Panc1 (cell line): ENCODE measurements at regions not wholly inside any gene's neighbourhood (a gene's known extent, or its start where the extent isn't known, plus 50 kb on each side); places are given as distances from the start of the nearest gene placed in this dataset.
A peak's percentile ranks its signal among the peaks of the same experiment; 100 is the strongest.

ENCODE experiments used
- ATAC-seq: fragments of 200-7000 bp; cut with Tn5 transposase; 2 replicates; pipeline ENCODE4 v1.9.1; 2020; ENCODE audit warnings: mild to moderate bottlenecking, moderate library complexity
- BruUV-seq: library from RNA; stranded (reverse); fragments of 400-500 nt; replicated peaks from 2 replicates; lab custom pipeline; 2021; lab: Mats Ljungman, UMichigan
- CTCF ChIA-PET: fragments of 300-600 bp; sonication (Branson Sonifier 250); formaldehyde crosslinking; loops from one replicate; lab custom pipeline; 2022; ENCODE audit warnings: antibody characterized with exemption; lab: Charles Lee
- POLR2A ChIA-PET: fragments of 300-600 bp; sonication (Branson Sonifier 250); formaldehyde crosslinking; loops from one replicate; lab custom pipeline; 2022; ENCODE audit warnings: antibody characterized with exemption; lab: Charles Lee
- DNase-seq: peaks from one replicate; pipeline ENCODE4 v3.0.0-alpha.2; 2010; ENCODE audit warnings: low read depth, low spot score
- H3K27ac ChIP-seq: 2 replicates; pipeline ENCODE4 v1.5.1; 2011; ENCODE audit warnings: mild to moderate bottlenecking, low read length, inconsistent platforms
- H3K27me3 ChIP-seq: fragments of 200-500 bp; sonication (Bioruptor generic); 2 replicates; pipeline ENCODE4 v1.6.0; 2014; ENCODE audit warnings: low read length, inconsistent platforms; ENCODE audit not compliant: control insufficient read depth, insufficient read depth
- H3K36me3 ChIP-seq: fragments of 200-500 bp; sonication (Bioruptor generic); 2 replicates; pipeline ENCODE4 v1.5.1; 2014; ENCODE audit warnings: inconsistent platforms, mild to moderate bottlenecking, low read length, moderate library complexity; ENCODE audit not compliant: control insufficient read depth, insufficient read depth
- H3K4me1 ChIP-seq: 2 replicates; pipeline ENCODE4 v1.5.1; 2011; ENCODE audit warnings: inconsistent platforms, mild to moderate bottlenecking, low read length, moderate library complexity; ENCODE audit not compliant: control insufficient read depth, insufficient read depth
- H3K4me3 ChIP-seq, 2 experiments: 2 replicates each; pipeline ENCODE4 v1.5.1; 2011 to 2012; ENCODE audit warnings: low read depth in 2 of 2, low read length in 2 of 2, mild to moderate bottlenecking in 2 of 2, inconsistent platforms in 1 of 2, moderate library complexity in 1 of 2
- H3K9me3 ChIP-seq: fragments of 200-500 bp; sonication (Bioruptor generic); 2 replicates; pipeline ENCODE4 v1.5.1; 2014; ENCODE audit warnings: low read depth, mild to moderate bottlenecking, inconsistent platforms, low read length, moderate library complexity; ENCODE audit not compliant: control insufficient read depth, insufficient read depth
- POLR2AphosphoS5 ChIP-seq: IDR thresholded peaks from 2 replicates; pipeline ENCODE4 v1.6.1; 2012; ENCODE audit warnings: mild to moderate bottlenecking, low read depth, low read length, moderate library complexity
- SIN3A ChIP-seq: IDR thresholded peaks from 2 replicates; pipeline ENCODE4 v1.6.1; 2012; ENCODE audit warnings: low read depth, mild to moderate bottlenecking, low read length, moderate library complexity, borderline replicate concordance; ENCODE audit not compliant: insufficient read depth
- TCF7L2 ChIP-seq: IDR thresholded peaks from 2 replicates; pipeline ENCODE4 v1.6.1; 2011; ENCODE audit warnings: mild to moderate bottlenecking, low read depth, low read length, inconsistent platforms
- in situ Hi-C: cut with HindIII; loops from 2 replicates; pipeline ENCODE4 v1.10.0; 2016; ENCODE audit warnings: low sequenced_read_pairs, low pct_unique_long_range_greater_than_20kb
- intact Hi-C: fragments of 100-400 bp; cut with micrococcal nuclease; formaldehyde crosslinking; loops from one replicate; pipeline ENCODE4 v1.10.0; 2022; ENCODE audit not compliant: unreplicated experiment
- TF ChIP-seq, protein P1 (sequence below), 2 experiments: IDR thresholded peaks; 2 replicates each; pipeline ENCODE4 v1.6.1; 2011 to 2012; ENCODE audit warnings: low read depth in 2 of 2, control low read depth in 1 of 2, low read length in 1 of 2, mild to moderate bottlenecking in 1 of 2, moderate library complexity in 1 of 2; ENCODE audit not compliant: insufficient read depth in 1 of 2
- TF ChIP-seq, protein P2 (sequence below): fragments of 450-650 bp; IDR thresholded peaks from 2 replicates; pipeline ENCODE4 v1.5.1; 2017; ENCODE audit warnings: mild to moderate bottlenecking

DNA sequence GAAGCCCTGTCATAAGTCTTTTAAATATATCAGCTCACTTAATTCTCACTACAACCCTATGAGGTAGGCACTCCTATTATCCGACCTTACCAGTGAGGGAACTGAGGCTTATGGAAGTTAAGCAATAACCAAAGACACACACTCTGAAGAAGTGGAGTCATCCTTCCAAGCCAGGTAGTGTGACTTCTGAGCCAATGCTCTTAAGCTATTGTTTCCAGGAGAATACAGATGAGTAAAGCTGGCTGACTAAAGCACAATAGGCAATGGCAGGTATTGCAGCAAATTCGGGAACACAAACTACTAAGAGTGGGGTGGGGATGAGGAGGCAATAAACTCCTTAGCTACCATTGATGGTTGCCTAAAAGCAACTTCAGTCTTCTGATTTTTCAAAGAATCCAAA is 81.8 kb upstream of the KIT start:
- Histone ChIP-seq H3K27me3 (no peaks in the 10 kb centered on the region), H3K4me3 (no peak overlapping the region), H3K36me3 (no peaks in the 10 kb centered on the region), H3K9me3 (no peaks in the 10 kb centered on the region), H3K4me1 (no peaks in the 10 kb centered on the region), H3K27ac (no peak overlapping the region)
- TF ChIP-seq, protein P1, sequence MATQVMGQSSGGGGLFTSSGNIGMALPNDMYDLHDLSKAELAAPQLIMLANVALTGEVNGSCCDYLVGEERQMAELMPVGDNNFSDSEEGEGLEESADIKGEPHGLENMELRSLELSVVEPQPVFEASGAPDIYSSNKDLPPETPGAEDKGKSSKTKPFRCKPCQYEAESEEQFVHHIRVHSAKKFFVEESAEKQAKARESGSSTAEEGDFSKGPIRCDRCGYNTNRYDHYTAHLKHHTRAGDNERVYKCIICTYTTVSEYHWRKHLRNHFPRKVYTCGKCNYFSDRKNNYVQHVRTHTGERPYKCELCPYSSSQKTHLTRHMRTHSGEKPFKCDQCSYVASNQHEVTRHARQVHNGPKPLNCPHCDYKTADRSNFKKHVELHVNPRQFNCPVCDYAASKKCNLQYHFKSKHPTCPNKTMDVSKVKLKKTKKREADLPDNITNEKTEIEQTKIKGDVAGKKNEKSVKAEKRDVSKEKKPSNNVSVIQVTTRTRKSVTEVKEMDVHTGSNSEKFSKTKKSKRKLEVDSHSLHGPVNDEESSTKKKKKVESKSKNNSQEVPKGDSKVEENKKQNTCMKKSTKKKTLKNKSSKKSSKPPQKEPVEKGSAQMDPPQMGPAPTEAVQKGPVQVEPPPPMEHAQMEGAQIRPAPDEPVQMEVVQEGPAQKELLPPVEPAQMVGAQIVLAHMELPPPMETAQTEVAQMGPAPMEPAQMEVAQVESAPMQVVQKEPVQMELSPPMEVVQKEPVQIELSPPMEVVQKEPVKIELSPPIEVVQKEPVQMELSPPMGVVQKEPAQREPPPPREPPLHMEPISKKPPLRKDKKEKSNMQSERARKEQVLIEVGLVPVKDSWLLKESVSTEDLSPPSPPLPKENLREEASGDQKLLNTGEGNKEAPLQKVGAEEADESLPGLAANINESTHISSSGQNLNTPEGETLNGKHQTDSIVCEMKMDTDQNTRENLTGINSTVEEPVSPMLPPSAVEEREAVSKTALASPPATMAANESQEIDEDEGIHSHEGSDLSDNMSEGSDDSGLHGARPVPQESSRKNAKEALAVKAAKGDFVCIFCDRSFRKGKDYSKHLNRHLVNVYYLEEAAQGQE (IDR thresholded peaks at IDR 0.05; ENCODE audit: insufficient read depth in 1 of 2, low read depth in 2 of 2, low read length in 1 of 2): no peak
- TF ChIP-seq TCF7L2 (no peak), SIN3A (no peak), POLR2AphosphoS5 (no peak)
- TF ChIP-seq, protein P2, sequence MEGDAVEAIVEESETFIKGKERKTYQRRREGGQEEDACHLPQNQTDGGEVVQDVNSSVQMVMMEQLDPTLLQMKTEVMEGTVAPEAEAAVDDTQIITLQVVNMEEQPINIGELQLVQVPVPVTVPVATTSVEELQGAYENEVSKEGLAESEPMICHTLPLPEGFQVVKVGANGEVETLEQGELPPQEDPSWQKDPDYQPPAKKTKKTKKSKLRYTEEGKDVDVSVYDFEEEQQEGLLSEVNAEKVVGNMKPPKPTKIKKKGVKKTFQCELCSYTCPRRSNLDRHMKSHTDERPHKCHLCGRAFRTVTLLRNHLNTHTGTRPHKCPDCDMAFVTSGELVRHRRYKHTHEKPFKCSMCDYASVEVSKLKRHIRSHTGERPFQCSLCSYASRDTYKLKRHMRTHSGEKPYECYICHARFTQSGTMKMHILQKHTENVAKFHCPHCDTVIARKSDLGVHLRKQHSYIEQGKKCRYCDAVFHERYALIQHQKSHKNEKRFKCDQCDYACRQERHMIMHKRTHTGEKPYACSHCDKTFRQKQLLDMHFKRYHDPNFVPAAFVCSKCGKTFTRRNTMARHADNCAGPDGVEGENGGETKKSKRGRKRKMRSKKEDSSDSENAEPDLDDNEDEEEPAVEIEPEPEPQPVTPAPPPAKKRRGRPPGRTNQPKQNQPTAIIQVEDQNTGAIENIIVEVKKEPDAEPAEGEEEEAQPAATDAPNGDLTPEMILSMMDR: no peak
- DNase-seq (no peak), ATAC-seq (no peak)
- no TSS peak for BruUV-seq
- in situ Hi-C loops: no loop called here
- ChIA-PET CTCF (no interaction called here), POLR2A (no interaction called here)
- intact Hi-C loops: no loop called here

DNA sequence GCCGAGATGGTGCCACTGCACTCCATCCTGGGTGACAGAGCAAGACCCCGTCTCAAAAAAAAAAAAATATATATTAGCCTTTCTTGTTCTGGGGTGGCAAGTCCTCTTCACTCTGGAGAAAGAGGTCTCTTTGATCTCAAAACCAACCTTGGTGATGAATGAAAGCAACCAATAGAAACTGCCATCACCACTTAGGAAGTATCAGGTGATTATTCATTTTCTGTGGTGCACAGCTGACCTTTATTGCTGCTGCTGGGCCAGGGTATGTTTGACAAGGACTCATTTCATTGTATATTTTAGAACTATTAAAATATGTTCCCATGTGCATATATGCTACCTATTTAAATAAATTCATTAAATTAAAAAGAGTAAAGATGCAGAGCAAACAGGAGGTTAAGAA is 76.0 kb upstream of the KIT start:
- no peak overlapping the region for H3K4me3 ChIP-seq
- H3K27ac ChIP-seq: no peak overlapping the region
- BruUV-seq: no TSS peak
- DNase-seq (no peak), ATAC-seq (no peak)
- H3K9me3 ChIP-seq: no peaks in the 10 kb centered on the region
- in situ Hi-C loops: no loop called here
- no peaks in the 10 kb centered on the region for H3K27me3 ChIP-seq
- ChIA-PET POLR2A (no interaction called here), CTCF (no interaction called here)
- H3K4me1 ChIP-seq: no peaks in the 10 kb centered on the region; the same call in none of the 2 replicates
- intact Hi-C loops: no loop called here
- H3K36me3 ChIP-seq: no peaks in the 10 kb centered on the region
- TF ChIP-seq TCF7L2: no peak

DNA sequence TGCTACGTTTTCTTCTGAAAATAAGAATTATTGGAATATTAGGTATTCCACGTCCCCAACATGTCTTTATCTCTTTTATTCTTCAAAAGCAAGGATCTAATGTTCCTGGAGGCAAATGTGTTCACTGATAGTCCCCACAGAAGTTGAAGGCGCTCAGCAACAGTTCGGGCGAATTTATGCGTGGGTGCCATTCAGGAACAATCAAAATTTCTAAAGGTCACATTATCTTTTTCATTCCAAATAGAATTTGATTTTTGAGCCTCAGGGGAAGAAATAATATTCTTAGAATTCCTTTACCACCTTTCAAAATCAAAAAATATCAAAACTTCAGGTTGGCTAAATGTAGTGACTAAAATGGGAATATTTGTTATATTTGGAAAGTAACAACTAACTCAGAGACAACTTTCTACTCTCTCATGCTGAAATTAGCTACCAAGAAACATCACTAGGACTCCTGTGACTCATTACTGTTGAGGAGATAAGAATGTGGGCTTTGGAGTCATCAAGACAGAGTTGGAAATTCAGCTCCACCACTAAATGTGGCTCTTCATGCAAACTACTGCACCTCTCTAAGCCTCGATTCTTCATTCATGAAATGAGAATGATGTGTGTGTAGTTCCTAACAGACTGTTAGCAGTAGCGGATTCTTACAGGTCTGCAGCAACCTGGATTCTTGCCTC is 72.3 kb upstream of the KIT start:
- H3K4me3 ChIP-seq: no peak overlapping the region
- in situ Hi-C loops (no loop called here), intact Hi-C loops (no loop called here)
- no peaks in the 10 kb centered on the region for H3K27me3 ChIP-seq
- H3K36me3 ChIP-seq: no peaks in the 10 kb centered on the region
- no TSS peak for BruUV-seq
- TF ChIP-seq, protein P2: no peak
- no peak for TF ChIP-seq POLR2AphosphoS5
- no peak for TF ChIP-seq TCF7L2
- CTCF ChIA-PET: interaction anchor here (0.6 kb wide), 1 partner anchor 289 kb away, joined by 5 read pairs; no protein-coding TSS in a partner anchor
- POLR2A ChIA-PET: no interaction called here
- H3K9me3 ChIP-seq: no peaks in the 10 kb centered on the region
- H3K27ac ChIP-seq: peak overlapping the region; percentile 63; the same call in 1 of the 2 replicates
- no peaks in the 10 kb centered on the region; the same call in none of the 2 replicates for H3K4me1 ChIP-seq
- peak; percentile 52; the same call in 1 of the 2 replicates for ATAC-seq
- no peak for DNase-seq
